Muscle of arm (tissue), 1 donor: ENCODE measurements at regions not wholly inside any gene's neighbourhood (a gene's known extent, or its start where the extent isn't known, plus 50 kb on each side); places are given as distances from the start of the nearest gene placed in this dataset.
"Not testable (repeated sequence)": the region's sequence is repeated elsewhere in the genome, so short reads cannot be mapped to it uniquely, and the experiment has no call there.

Experiments used
- DNase-seq: peaks from one replicate; pipeline ENCODE4 v3.0.0-alpha.2; 2013

GRCh38 chr10:25808372-25808771 is 125.7 kb upstream of the MYO3A start:
- DNase-seq, result no peak

- no peak for DNase-seq
Observed at GRCh38 chr10:25811052-25811685, 122.9 kb upstream of the MYO3A start.

GRCh38 chr10:25813511-25813910 is 120.5 kb upstream of the MYO3A start:
- no peak for DNase-seq

GRCh38 chr10:25815236-25815635 is 118.8 kb upstream of the MYO3A start:
- DNase-seq, result no peak

DNA sequence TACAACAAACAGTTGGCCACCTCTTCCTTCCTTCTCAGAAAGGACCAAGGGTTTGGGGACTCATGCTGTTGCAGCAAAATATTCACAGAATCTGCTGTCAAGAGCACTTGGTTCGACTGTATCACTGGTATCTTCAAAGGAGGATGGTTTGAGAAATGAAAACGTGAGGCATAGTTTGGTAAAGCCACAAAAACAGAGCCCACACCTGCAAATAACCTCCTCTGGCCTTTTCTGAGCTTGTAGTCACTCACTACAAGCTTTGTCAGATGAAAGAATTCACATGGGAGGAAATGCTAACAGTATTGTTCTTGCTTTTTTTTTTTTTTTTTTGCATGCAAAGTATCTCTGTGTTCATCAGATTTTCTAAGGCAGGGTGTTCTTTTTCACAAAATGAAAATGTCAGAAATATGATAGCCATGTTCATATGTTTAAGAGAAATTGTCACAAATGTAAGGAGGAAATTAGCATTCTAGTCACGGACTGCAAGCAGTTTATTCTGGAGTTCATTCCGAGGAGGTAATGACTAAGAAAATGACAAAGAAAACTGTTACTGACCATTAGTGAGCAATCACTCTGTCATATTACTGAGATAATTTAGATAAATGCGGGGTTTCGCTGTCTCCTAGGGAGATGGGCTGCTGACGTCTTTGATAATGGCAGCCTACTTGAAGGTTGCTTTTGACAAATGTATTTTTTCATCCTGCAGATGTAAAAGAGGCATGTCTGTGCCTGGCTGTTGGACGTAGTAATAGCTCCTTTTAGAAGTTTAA is 117.8 kb upstream of the MYO3A start:
- no peak for DNase-seq

DNA sequence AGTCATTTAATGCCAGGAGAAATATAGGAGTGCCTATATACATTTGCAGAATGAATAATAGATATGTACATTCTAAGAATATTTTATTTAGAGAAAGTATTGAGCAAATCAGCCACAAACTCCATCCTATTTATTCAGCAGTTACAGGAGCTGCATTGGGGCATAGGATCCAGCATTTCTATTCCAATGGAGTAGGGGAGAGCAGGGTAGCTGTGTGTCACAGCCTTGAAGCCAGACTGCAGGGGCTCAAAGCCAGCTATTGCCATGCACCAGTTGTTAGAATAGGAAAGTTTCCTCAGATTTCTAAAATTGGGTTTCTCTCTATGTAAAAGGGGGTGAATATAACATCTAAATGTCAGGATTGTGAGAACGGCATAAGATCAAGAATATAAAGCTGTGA is 116.8 kb upstream of the MYO3A start:
- no peak for DNase-seq

GRCh38 chr10:25818751-25819150 is 115.3 kb upstream of the MYO3A start:
- no peak for DNase-seq

DNA sequence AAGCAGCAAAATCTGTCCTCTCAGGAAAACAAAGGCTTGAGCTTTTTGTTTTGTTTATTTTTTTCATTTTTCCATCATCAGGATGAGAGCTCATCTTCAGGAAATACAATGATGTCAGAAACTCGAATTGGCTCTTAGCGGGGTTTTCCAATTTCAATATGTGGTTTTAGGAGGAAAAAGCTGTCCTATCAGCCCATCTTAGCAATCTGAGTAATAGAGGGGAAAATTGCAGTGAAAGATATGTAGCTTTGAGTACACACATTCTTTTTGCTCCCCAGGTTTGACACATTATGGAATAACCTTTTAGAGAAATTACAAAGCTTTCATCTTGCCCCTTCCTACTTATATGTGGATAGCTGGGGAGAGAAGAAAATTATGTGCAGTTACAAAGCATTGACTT is 113.6 kb upstream of the MYO3A start:
- DNase-seq, result no peak

GRCh38 chr10:25820874-25821273 is 113.2 kb upstream of the MYO3A start:
- DNase-seq, result no peak

- DNase-seq, result no peak
Observed at GRCh38 chr10:25824050-25824449, 110.0 kb upstream of the MYO3A start.

GRCh38 chr10:25828475-25828874 is 105.6 kb upstream of the MYO3A start:
- DNase-seq, result no peak

DNA sequence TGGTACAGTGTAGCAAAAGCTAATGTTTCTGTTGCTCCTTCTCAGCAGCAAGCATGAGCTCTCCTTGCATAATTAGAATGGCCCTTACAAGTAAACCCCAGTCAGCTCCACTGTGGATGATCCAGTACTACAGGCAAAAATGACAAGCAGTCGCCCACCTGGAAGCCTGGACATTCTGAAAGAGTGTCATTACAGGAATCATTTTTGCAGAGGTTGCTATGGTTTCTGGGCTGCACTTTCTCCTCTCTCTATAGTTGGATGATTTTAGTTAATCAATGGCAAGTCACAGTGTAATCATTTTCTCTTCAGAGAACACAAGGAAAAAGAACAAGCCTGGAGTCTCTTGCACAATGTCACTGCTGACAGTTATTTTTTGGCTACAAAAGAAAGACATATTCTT is 102.9 kb upstream of the MYO3A start:
- no peak for DNase-seq

GRCh38 chr10:25839683-25840082 is 94.3 kb upstream of the MYO3A start:
- no peak for DNase-seq

DNA sequence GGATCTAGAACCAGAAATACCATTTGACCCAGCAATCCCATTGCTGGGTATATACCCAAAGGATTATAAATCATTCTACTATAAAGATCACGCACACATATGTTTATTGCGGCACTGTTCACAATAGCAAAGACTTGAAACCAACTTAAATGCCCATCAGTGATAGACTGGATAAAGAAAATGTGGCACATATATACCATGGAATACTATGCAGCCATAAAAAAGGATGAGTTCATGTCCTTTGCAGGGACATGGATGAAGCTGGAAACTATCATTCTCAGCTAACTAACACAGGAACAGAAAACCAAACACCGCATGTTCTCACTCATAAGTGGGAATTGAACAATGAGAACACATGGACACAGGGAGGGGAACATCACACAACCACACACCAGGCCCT is 93.2 kb upstream of the MYO3A start:
- DNase-seq, result not testable (repeated sequence)

GRCh38 chr10:25842146-25842545 is 91.9 kb upstream of the MYO3A start:
- no peak for DNase-seq

GRCh38 chr10:25843551-25844170 is 90.4 kb upstream of the MYO3A start:
- DNase-seq, result no peak

DNA sequence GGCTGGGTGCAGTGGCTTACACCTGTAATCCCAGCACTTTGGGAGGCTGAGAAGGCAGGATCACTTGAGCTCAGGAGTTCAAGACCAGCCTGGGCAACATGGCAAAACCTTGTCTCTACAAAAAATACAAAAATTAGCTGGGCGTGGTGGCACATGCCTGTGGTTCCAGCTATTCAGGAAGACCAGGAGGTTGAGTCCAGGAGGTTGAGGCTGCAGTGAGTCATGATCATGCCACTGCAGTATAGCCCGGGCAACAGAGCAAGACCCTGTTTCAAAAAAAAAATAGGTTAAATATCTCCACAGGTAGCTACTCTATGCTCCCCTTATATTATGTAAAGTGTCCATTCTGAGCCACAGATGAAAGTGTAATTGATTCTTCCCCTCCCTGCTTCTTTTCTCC is 89.3 kb upstream of the MYO3A start:
- DNase-seq, result not testable (repeated sequence)

DNA sequence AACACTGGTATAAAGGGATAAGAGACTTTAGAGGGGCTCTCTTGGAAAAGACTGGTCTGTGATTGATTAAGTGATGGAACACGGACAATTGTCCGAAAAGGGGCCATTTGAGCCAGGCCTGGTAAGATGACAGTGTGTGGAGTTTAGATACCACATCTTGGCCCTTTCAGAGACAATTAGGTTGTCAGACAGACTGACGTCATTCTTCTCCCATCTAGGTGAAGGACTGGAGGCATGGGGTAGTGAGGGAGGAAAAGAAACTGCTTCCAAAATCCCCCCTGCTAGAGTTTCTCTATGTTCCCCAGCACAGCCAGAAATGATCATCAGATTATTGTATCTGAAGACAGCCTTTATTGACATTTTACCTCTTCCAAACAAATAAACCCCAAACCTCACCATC is 84.8 kb upstream of the MYO3A start:
- no peak for DNase-seq

DNA sequence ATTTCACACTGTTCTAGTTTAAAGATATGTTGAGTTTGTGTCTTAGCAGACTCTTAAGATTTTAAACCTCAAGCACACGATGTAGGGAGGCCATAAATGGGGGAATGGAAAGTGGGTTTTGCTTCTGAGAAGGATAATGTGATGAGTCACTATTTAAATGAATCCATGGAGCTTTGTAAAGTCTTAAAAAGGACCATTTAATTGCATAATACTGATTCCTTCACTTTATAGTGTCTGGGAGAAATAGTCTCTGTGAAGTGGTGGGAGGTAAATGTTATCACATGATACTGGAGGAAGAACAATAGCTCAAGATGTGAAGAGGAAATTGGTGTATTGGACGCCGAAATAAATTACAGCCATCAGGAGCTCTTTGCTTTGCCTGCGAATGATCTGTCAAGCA is 84.0 kb upstream of the MYO3A start:
- DNase-seq, result no peak

- no peak for DNase-seq
Observed at GRCh38 chr10:25851548-25851947, 82.5 kb upstream of the MYO3A start.

GRCh38 chr10:25852364-25852941 is 81.6 kb upstream of the MYO3A start:
- DNase-seq, result no peak

GRCh38 chr10:25858076-25858475 is 76.0 kb upstream of the MYO3A start:
- no peak for DNase-seq

GRCh38 chr10:25865267-25865666 is 68.8 kb upstream of the MYO3A start:
- DNase-seq, result no peak
